Ascending aorta (tissue), 2 donors: ENCODE measurements at regions not wholly inside any gene's neighbourhood (a gene's known extent, or its start where the extent isn't known, plus 50 kb on each side); places are given as distances from the start of the nearest gene placed in this dataset.

Source experiments
- DNase-seq, 2 donors: peaks; one replicate each; pipeline ENCODE4 v3.0.0-alpha.2; 2019; ENCODE audit warnings: low spot score in 2 of 2
- H3K27ac ChIP-seq, 2 donors: fragments of 200-600 bp; sonication (generic); one replicate each; pipeline ENCODE4 v1.5.1; 2016 to 2017; ENCODE audit warnings: mild to moderate bottlenecking in 1 of 2
- H3K27me3 ChIP-seq: fragments of 200-600 bp; sonication (generic); one replicate; pipeline ENCODE4 v1.5.1; 2017
- H3K36me3 ChIP-seq, 2 donors: fragments of 200-600 bp; sonication (generic); one replicate each; pipeline ENCODE4 v1.5.1; 2016
- H3K4me1 ChIP-seq, 2 donors: fragments of 200-600 bp; sonication (generic); one replicate each; pipeline ENCODE4 v1.5.1; 2016 to 2017; ENCODE audit warnings: mild to moderate bottlenecking in 1 of 2
- H3K4me3 ChIP-seq, 2 donors: fragments of 200-600 bp; sonication (generic); one replicate each; pipeline ENCODE4 v1.5.1; 2016 to 2017; ENCODE audit warnings: mild to moderate bottlenecking in 1 of 2
- H3K9me3 ChIP-seq, 2 donors: fragments of 200-600 bp; sonication (generic); one replicate each; pipeline ENCODE4 v1.5.1; 2016
- CTCF ChIP-seq, 3 experiments: fragments of 200-600 bp in 2 of 3; fragments of 450-650 bp in 1 of 3; sonication (generic) in 2 of 3; IDR thresholded peaks; one replicate each; pipeline ENCODE4 v1.5.1; 2016 to 2019; ENCODE audit warnings: antibody characterized with exemption in 3 of 3, mild to moderate bottlenecking in 1 of 3, moderate library complexity in 1 of 3
- intact Hi-C: fragments of 100-400 bp; cut with DNase I; formaldehyde crosslinking; loops from one replicate; pipeline ENCODE4 v1.15.1; 2023

GRCh38 chr4:138894011-138894410 is 121.6 kb upstream of the NOCT start:
- intact Hi-C loops: no loop called here
- Histone ChIP-seq H3K9me3 (no peaks in the 10 kb centered on the region), H3K27ac (no peak overlapping the region), H3K4me1 (no peaks in the 10 kb centered on the region), H3K36me3 (no peaks in the 10 kb centered on the region), H3K27me3 (no peaks in the 10 kb centered on the region), H3K4me3 (no peak overlapping the region)
- no peak for DNase-seq
- TF ChIP-seq CTCF (IDR thresholded peaks at IDR 0.05): no peak

GRCh38 chr4:138892483-138893407 is 122.8 kb upstream of the NOCT start:
- TF ChIP-seq CTCF (IDR thresholded peaks at IDR 0.05): no peak
- H3K9me3 ChIP-seq: no peaks in the 10 kb centered on the region
- H3K36me3 ChIP-seq: no peaks in the 10 kb centered on the region
- H3K27ac ChIP-seq: no peak overlapping the region
- H3K4me1 ChIP-seq: no peaks in the 10 kb centered on the region
- no peak for DNase-seq
- intact Hi-C loops: no loop called here
- no peak overlapping the region for H3K4me3 ChIP-seq
- H3K27me3 ChIP-seq: no peaks in the 10 kb centered on the region

- Histone ChIP-seq H3K27ac (no peak overlapping the region), H3K36me3 (no peaks in the 10 kb centered on the region), H3K9me3 (no peaks in the 10 kb centered on the region), H3K27me3 (no peaks in the 10 kb centered on the region), H3K4me3 (no peak overlapping the region), H3K4me1 (no peaks in the 10 kb centered on the region)
- intact Hi-C loops: no loop called here
- DNase-seq: no peak
- TF ChIP-seq CTCF (IDR thresholded peaks at IDR 0.05): no peak
These were observed 124.0 kb upstream of the NOCT start for GRCh38 chr4:138891631-138892031.

GRCh38 chr4:138890891-138891570 is 124.5 kb upstream of the NOCT start:
- DNase-seq: no peak
- H3K36me3 ChIP-seq: no peaks in the 10 kb centered on the region
- no peak for TF ChIP-seq CTCF (IDR thresholded peaks at IDR 0.05)
- intact Hi-C loops: no loop called here
- no peaks in the 10 kb centered on the region for H3K27me3 ChIP-seq
- H3K27ac ChIP-seq: no peak overlapping the region
- H3K9me3 ChIP-seq: no peaks in the 10 kb centered on the region
- H3K4me3 ChIP-seq: no peak overlapping the region
- H3K4me1 ChIP-seq: no peaks in the 10 kb centered on the region

- H3K9me3 ChIP-seq: no peaks in the 10 kb centered on the region
- no peaks in the 10 kb centered on the region for H3K36me3 ChIP-seq
- intact Hi-C loops: no loop called here
- no peak overlapping the region for H3K4me3 ChIP-seq
- no peaks in the 10 kb centered on the region for H3K27me3 ChIP-seq
- H3K27ac ChIP-seq: no peak overlapping the region
- TF ChIP-seq CTCF (IDR thresholded peaks at IDR 0.05): no peak
- H3K4me1 ChIP-seq: no peaks in the 10 kb centered on the region
- no peak for DNase-seq
These were observed 126.4 kb upstream of the NOCT start for GRCh38 chr4:138889216-138889615.
